ENCODE measurements at regions not wholly inside any gene's neighbourhood (a gene's known extent, or its start where the extent isn't known, plus 50 kb on each side); places are given as distances from the start of the nearest gene placed in this dataset.

DNA sequence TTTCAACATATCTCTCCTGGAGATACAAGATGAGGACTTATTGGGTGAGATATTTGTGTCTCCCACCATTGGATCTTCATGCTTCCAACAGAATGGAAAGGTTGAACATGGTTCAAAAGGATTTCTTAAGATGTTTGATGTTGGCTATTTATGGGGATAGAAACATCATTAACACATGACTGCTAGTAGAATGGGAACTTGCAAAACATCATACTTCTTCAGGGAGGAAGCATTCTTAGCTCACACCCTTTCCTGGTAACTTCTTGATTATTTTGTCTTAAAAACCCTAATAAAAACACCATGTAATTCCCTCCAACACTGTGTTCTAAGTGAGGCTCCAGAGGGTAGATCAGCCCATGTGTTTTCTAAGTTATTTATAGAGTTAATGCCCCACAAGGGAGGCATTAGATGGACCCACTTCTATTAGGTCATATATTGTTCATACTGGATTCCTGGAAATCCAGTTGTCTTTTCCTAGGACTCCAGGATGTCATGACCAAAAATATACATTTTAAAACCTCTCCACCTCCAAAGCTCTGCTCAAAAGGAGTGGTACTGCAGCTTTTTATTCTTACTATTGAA, 95.8 kb downstream of the FOXD1 start:
- no peak for DNase-seq (ENCODE audit: low spot score, unreplicated experiment)
- H3K27me3 Mint-ChIP-seq: peaks cover 10% of the 10 kb centered on the region
- no peak overlapping the region for H3K4me3 Mint-ChIP-seq (ENCODE audit: low read depth)
- no peaks in the 10 kb centered on the region for H3K36me3 Mint-ChIP-seq (ENCODE audit: insufficient read depth)
- H3K27ac Mint-ChIP-seq: no peak overlapping the region
- TF ChIP-seq, protein P1, sequence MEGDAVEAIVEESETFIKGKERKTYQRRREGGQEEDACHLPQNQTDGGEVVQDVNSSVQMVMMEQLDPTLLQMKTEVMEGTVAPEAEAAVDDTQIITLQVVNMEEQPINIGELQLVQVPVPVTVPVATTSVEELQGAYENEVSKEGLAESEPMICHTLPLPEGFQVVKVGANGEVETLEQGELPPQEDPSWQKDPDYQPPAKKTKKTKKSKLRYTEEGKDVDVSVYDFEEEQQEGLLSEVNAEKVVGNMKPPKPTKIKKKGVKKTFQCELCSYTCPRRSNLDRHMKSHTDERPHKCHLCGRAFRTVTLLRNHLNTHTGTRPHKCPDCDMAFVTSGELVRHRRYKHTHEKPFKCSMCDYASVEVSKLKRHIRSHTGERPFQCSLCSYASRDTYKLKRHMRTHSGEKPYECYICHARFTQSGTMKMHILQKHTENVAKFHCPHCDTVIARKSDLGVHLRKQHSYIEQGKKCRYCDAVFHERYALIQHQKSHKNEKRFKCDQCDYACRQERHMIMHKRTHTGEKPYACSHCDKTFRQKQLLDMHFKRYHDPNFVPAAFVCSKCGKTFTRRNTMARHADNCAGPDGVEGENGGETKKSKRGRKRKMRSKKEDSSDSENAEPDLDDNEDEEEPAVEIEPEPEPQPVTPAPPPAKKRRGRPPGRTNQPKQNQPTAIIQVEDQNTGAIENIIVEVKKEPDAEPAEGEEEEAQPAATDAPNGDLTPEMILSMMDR (IDR thresholded peaks at IDR 0.05; ENCODE audit: unreplicated experiment): no peak
- H3K4me1 Mint-ChIP-seq (ENCODE audit: low read depth): no peaks in the 10 kb centered on the region
- H3K9me3 Mint-ChIP-seq (ENCODE audit: low read depth): peaks cover 20% of the 10 kb centered on the region

DNA sequence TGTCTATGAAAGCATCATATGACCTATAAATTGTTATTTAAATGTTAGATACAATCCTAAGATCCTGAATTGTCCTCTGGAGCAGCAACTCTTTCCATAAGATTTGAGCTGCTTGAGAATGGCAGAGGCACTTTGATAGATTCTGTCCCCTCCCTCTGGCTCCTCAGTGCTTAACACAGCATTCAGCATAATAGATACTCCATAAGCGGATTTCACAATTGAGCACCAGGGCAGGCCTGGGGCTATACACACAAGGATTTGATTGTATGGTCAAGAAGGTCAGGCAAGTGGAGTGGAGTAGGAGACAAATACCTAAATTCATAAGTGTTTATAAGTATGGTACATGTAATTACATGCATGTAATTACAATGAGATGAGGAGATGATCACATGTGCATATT, 96.3 kb downstream of the FOXD1 start:
- no peak for DNase-seq (ENCODE audit: low spot score, unreplicated experiment)
- TF ChIP-seq, protein P1 (IDR thresholded peaks at IDR 0.05; ENCODE audit: unreplicated experiment): no peak
- peaks cover 24% of the 10 kb centered on the region for H3K9me3 Mint-ChIP-seq (ENCODE audit: low read depth)
- no peak overlapping the region for H3K4me3 Mint-ChIP-seq (ENCODE audit: low read depth)
- H3K36me3 Mint-ChIP-seq (ENCODE audit: insufficient read depth): peaks cover 1% of the 10 kb centered on the region
- H3K27me3 Mint-ChIP-seq: peaks cover 6% of the 10 kb centered on the region
- H3K27ac Mint-ChIP-seq: no peak overlapping the region
- H3K4me1 Mint-ChIP-seq (ENCODE audit: low read depth): no peaks in the 10 kb centered on the region

DNA sequence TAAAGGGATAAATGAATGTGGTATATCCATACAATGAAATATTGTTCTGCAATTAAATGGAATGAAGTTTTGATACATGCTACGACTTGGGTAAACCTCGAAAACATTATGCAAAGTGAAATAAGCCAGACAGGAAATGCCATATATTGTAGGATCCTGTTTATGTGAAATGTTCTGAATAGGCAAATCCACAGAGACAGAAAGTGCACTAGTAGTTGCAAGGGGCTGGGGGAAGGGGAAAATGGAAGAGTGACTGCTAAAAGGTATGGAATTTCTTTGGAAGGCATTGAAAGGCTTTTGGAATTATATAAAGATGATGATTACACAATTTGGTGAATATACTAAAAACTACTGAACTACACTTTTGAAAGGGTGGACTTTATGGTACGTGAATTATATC, 97.0 kb downstream of the FOXD1 start:
- Mint-ChIP-seq H3K36me3 (ENCODE audit: insufficient read depth) (peaks cover 1% of the 10 kb centered on the region), H3K4me3 (ENCODE audit: low read depth) (no peak overlapping the region), H3K27ac (no peak overlapping the region), H3K27me3 (peaks cover 5% of the 10 kb centered on the region), H3K4me1 (ENCODE audit: low read depth) (no peaks in the 10 kb centered on the region), H3K9me3 (ENCODE audit: low read depth) (peaks cover 30% of the 10 kb centered on the region)
- TF ChIP-seq, protein P1 (IDR thresholded peaks at IDR 0.05; ENCODE audit: unreplicated experiment): no peak
- DNase-seq (ENCODE audit: low spot score, unreplicated experiment): no peak

GRCh38 chr5:73346878-73347408, 101.6 kb downstream of the FOXD1 start:
- Mint-ChIP-seq H3K4me3 (ENCODE audit: low read depth) (no peak overlapping the region), H3K9me3 (ENCODE audit: low read depth) (peaks cover 39% of the 10 kb centered on the region), H3K4me1 (ENCODE audit: low read depth) (no peaks in the 10 kb centered on the region), H3K36me3 (ENCODE audit: insufficient read depth) (peaks cover 1% of the 10 kb centered on the region), H3K27me3 (peaks cover 5% of the 10 kb centered on the region), H3K27ac (no peak overlapping the region)
- no peak for DNase-seq (ENCODE audit: low spot score, unreplicated experiment)
- TF ChIP-seq, protein P1 (IDR thresholded peaks at IDR 0.05; ENCODE audit: unreplicated experiment): no peak

GRCh38 chr5:73344835-73345234, 103.7 kb downstream of the FOXD1 start:
- Mint-ChIP-seq H3K27me3 (peaks cover 16% of the 10 kb centered on the region), H3K27ac (no peak overlapping the region), H3K4me3 (ENCODE audit: low read depth) (no peak overlapping the region), H3K9me3 (ENCODE audit: low read depth) (peaks cover 31% of the 10 kb centered on the region), H3K36me3 (ENCODE audit: insufficient read depth) (peaks cover 1% of the 10 kb centered on the region), H3K4me1 (ENCODE audit: low read depth) (no peaks in the 10 kb centered on the region)
- TF ChIP-seq, protein P1 (IDR thresholded peaks at IDR 0.05; ENCODE audit: unreplicated experiment): no peak
- no peak for DNase-seq (ENCODE audit: low spot score, unreplicated experiment)

Measured in progenitor cell of endocrine pancreas (in vitro differentiated cells).